GM19035 (cell line): ENCODE measurements at regions not wholly inside any gene's neighbourhood (a gene's known extent, or its start where the extent isn't known, plus 50 kb on each side); places are given as distances from the start of the nearest gene placed in this dataset.

ENCODE experiments used
- ATAC-seq: cut with Tn5 transposase; IDR thresholded peaks from one replicate; pipeline ENCODE4 v1.9.1; 2021; ENCODE audit not compliant: unreplicated experiment

- no peak for ATAC-seq
Measured at GRCh38 chr10:54903745-54904144, 102.7 kb upstream of the PCDH15 start.

- peak; percentile 96 for ATAC-seq
Measured at GRCh38 chr10:54900584-54900983, 99.6 kb upstream of the PCDH15 start.

- no peak for ATAC-seq
Measured at GRCh38 chr10:54880996-54881395, 80.0 kb upstream of the PCDH15 start.

GRCh38 chr10:54869022-54869421 is 68.0 kb upstream of the PCDH15 start:
- no peak for ATAC-seq

- no peak for ATAC-seq
Measured at GRCh38 chr10:54866666-54867065, 65.6 kb upstream of the PCDH15 start.

GRCh38 chr10:54854843-54855242 is 53.8 kb upstream of the PCDH15 start:
- no peak for ATAC-seq

- ATAC-seq: no peak
Measured at GRCh38 chr10:54854389-54854788, 53.4 kb upstream of the PCDH15 start.

GRCh38 chr10:54853883-54854282 is 52.9 kb upstream of the PCDH15 start:
- ATAC-seq: no peak
